Transverse colon (tissue), 4 donors: ENCODE measurements at regions not wholly inside any gene's neighbourhood (a gene's known extent, or its start where the extent isn't known, plus 50 kb on each side); places are given as distances from the start of the nearest gene placed in this dataset.

Source experiments
- DNase-seq: peaks from one replicate; pipeline ENCODE4 v3.0.0-alpha.2; 2019
- H3K27ac ChIP-seq, 4 donors: fragments of 200-600 bp; sonication (generic); 2 replicates each; pipeline ENCODE4 v1.5.1; 2016 to 2018; ENCODE audit warnings: inconsistent platforms in 4 of 4
- H3K27me3 ChIP-seq: fragments of 200-600 bp; sonication (generic); 2 replicates; pipeline ENCODE4 v1.5.1; 2017; ENCODE audit warnings: inconsistent platforms
- H3K36me3 ChIP-seq, 4 donors: fragments of 200-600 bp; sonication (generic); 2 replicates each; pipeline ENCODE4 v1.5.1; 2017 to 2019; ENCODE audit warnings: inconsistent platforms in 4 of 4
- H3K4me1 ChIP-seq, 4 donors: fragments of 200-600 bp; sonication (generic); 2 replicates each; pipeline ENCODE4 v1.5.1; 2017 to 2020; ENCODE audit warnings: inconsistent platforms in 4 of 4
- H3K4me3 ChIP-seq, 4 donors: fragments of 200-600 bp; sonication (generic); 1 replicate in 1 of 4; 2 replicates in 3 of 4; pipeline versions ENCODE4 v1.5.1 to v1.6.1; 2017 to 2019; ENCODE audit warnings: inconsistent platforms in 4 of 4
- H3K9me3 ChIP-seq, 2 donors: fragments of 200-600 bp; sonication (generic); 2 replicates each; pipeline ENCODE4 v1.5.1; 2017 to 2019; ENCODE audit warnings: inconsistent platforms in 2 of 2
- EP300 ChIP-seq: sonication (generic); formaldehyde crosslinking; IDR thresholded peaks from one replicate; pipeline ENCODE4 v1.6.1; 2017; ENCODE audit warnings: antibody characterized with exemption, low read depth
- POLR2A ChIP-seq: fragments of 450-650 bp; IDR thresholded peaks from one replicate; pipeline ENCODE4 v1.6.1; 2016; ENCODE audit warnings: antibody characterized with exemption, mild to moderate bottlenecking, moderate library complexity
- POLR2AphosphoS5 ChIP-seq, 3 donors: sonication (generic); formaldehyde crosslinking; IDR thresholded peaks; one replicate each; pipeline ENCODE4 v1.6.1; 2016; ENCODE audit warnings: antibody characterized with exemption in 3 of 3
- WGBS, 2 donors: methylation state at CpG; one replicate each; pipeline ENCODE4 v1.1.5; 2018; ENCODE audit warnings: low coverage in 1 of 2; 5-methylcytosine and 5-hydroxymethylcytosine counted together
- in situ Hi-C, 4 donors: fragments of 200-750 bp; cut with MboI; loops; one replicate each; pipeline versions ENCODE4 v1.15.0 to v1.15.1; 2017; ENCODE audit warnings: low sequenced_read_pairs in 3 of 4, low pct_ligation_motif_present in 1 of 4, low pct_unique_long_range_greater_than_20kb in 1 of 4
- intact Hi-C: fragments of 100-400 bp; cut with DNase I; formaldehyde crosslinking; loops from one replicate; pipeline ENCODE4 v1.15.1; 2023; ENCODE audit warnings: low total_unique reads
- TF ChIP-seq, protein P1 (sequence below), 5 experiments: fragments of 200-600 bp in 3 of 5; fragments of 450-650 bp in 2 of 5; sonication (generic) in 3 of 5; IDR thresholded peaks; 1 replicate in 2 of 5; 2 replicates in 3 of 5; pipeline ENCODE4 v1.5.1; 2016 to 2017; ENCODE audit warnings: antibody characterized with exemption in 5 of 5, inconsistent platforms in 3 of 5, mild to moderate bottlenecking in 2 of 5, moderate library complexity in 1 of 5

DNA sequence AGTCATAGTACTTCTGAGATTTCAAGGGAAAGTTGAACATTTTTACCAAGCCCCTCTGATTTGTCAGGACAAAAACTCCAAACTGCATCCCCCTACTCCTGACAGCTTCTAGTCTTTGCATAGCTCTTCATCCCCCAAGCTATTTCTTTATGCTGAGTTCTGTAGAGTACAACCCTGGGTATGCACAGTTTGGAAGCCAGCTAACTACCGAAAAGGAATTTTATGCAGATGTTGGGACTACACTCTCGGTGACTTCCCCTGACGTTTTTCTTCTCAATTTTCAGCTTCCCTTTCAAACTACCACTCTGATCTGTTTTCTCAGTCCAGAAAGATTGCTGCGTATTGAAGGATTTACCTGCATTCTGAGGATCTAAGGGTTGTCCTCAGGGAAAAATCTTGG is 1060.2 kb upstream of the ACVR2A start:
- Histone ChIP-seq H3K36me3 (no peaks in the 10 kb centered on the region), H3K4me1 (peaks cover 0 to 7% (median 0%) of the 10 kb centered on the region in 4 donors), H3K27ac (no peak overlapping the region), H3K9me3 (peaks cover 0 to 3% of the 10 kb centered on the region in 2 donors), H3K4me3 (no peak overlapping the region), H3K27me3 (no peaks in the 10 kb centered on the region)
- TF ChIP-seq, protein P1, sequence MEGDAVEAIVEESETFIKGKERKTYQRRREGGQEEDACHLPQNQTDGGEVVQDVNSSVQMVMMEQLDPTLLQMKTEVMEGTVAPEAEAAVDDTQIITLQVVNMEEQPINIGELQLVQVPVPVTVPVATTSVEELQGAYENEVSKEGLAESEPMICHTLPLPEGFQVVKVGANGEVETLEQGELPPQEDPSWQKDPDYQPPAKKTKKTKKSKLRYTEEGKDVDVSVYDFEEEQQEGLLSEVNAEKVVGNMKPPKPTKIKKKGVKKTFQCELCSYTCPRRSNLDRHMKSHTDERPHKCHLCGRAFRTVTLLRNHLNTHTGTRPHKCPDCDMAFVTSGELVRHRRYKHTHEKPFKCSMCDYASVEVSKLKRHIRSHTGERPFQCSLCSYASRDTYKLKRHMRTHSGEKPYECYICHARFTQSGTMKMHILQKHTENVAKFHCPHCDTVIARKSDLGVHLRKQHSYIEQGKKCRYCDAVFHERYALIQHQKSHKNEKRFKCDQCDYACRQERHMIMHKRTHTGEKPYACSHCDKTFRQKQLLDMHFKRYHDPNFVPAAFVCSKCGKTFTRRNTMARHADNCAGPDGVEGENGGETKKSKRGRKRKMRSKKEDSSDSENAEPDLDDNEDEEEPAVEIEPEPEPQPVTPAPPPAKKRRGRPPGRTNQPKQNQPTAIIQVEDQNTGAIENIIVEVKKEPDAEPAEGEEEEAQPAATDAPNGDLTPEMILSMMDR (IDR thresholded peaks at IDR 0.05): no peak
- TF ChIP-seq POLR2AphosphoS5 (IDR thresholded peaks at IDR 0.05) (no peak), POLR2A (no peak), EP300 (no peak)
- no peak for DNase-seq
- intact Hi-C loops: no loop called here
- WGBS, 2 donors: 60 to 70% methylated on average over 4 of the region's 4 CpGs
- in situ Hi-C loops: no loop called here

DNA sequence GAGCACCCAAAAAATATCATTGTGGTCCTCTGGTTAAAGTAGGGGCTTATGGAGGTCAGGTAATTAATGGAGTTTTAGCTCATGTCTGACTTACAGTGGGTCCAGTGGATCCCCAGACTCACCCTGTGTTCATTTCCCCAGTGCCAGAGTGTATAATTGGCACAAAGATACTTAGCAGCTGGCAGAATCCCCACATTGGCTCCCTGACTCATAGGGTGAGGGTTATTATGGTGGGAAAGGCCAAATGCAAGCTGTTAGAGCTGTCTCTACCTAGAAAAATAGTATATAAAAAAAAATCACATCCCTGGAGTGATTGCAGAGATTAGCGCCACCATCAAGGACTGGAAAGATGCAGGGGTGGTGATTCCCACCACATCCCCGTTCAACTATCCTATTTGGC is 1067.6 kb upstream of the ACVR2A start:
- no peak for DNase-seq
- WGBS, 2 donors: 90 to 93% methylated on average over 2 of the region's 2 CpGs

DNA sequence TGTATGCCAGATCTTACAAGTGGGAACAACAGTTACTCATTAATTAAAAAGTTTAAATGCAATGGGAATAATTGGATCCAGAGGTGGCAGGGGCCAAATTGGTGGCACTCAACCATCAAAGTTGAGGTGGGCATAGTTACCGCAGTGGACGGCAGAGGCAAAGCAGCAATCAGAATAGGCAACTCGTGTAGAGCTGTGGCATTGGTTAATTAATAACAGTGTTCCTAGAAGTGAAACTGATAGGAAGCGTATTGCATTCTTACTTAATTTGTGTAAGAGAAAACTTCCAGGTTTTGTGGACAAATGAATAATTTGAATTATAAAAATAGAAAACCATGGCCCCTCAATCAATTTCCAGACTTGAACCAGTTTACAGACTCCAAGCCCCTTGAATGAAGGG is 1068.2 kb upstream of the ACVR2A start:
- no peak overlapping the region for H3K27ac ChIP-seq
- WGBS, 2 donors: 54 to 74% methylated on average over 2 to 4 of the region's 4 CpGs
- TF ChIP-seq POLR2AphosphoS5 (IDR thresholded peaks at IDR 0.05) (no peak), POLR2A (no peak), EP300 (no peak)
- TF ChIP-seq, protein P1 (IDR thresholded peaks at IDR 0.05): no peak
- intact Hi-C loops: no loop called here
- H3K36me3 ChIP-seq: no peaks in the 10 kb centered on the region
- in situ Hi-C loops: no loop called here
- no peaks in the 10 kb centered on the region for H3K9me3 ChIP-seq
- no peak for DNase-seq
- H3K27me3 ChIP-seq: no peaks in the 10 kb centered on the region
- H3K4me3 ChIP-seq: no peak overlapping the region
- no peaks in the 10 kb centered on the region for H3K4me1 ChIP-seq

More for the DNA sequence above, 1067.6 kb upstream of the ACVR2A start:
- H3K4me1 ChIP-seq: no peaks in the 10 kb centered on the region
- intact Hi-C loops: no loop called here
- H3K27me3 ChIP-seq: no peaks in the 10 kb centered on the region
- in situ Hi-C loops: no loop called here
- TF ChIP-seq POLR2AphosphoS5 (IDR thresholded peaks at IDR 0.05) (no peak), EP300 (no peak), POLR2A (no peak)
- TF ChIP-seq, protein P1 (IDR thresholded peaks at IDR 0.05): no peak
- no peaks in the 10 kb centered on the region for H3K9me3 ChIP-seq
- H3K36me3 ChIP-seq: no peaks in the 10 kb centered on the region
- no peak overlapping the region for H3K27ac ChIP-seq
- H3K4me3 ChIP-seq: no peak overlapping the region

DNA sequence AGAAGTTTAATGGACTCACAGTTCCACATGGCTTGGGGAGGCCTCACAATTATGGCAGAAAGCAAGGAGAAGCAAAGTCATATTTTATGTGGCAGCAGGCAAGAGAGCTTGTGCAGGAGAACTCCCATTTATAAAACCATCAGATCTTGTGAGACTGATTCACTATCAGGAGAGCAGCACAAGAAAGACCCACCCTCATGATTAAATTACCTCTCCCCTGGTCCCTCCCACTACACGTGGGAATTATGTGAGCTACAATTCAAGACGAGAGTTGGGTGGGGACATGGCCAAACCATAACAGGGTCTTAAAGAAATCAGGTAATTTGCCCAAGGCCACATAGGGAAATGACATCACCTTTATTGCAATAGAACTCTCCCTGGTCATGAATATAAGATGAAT is 1073.3 kb upstream of the ACVR2A start:
- Histone ChIP-seq H3K4me3 (no peak overlapping the region), H3K27ac (no peak overlapping the region), H3K27me3 (no peaks in the 10 kb centered on the region), H3K36me3 (no peaks in the 10 kb centered on the region), H3K4me1 (no peaks in the 10 kb centered on the region), H3K9me3 (no peaks in the 10 kb centered on the region)
- TF ChIP-seq, protein P1 (IDR thresholded peaks at IDR 0.05): no peak
- TF ChIP-seq EP300 (no peak), POLR2AphosphoS5 (IDR thresholded peaks at IDR 0.05) (no peak), POLR2A (no peak)
- in situ Hi-C loops: no loop called here
- WGBS, 2 donors: 8 to 22% methylated on average over 2 of the region's 2 CpGs
- DNase-seq: no peak
- intact Hi-C loops: no loop called here
